HepG2 (cell line): ENCODE measurements at regions not wholly inside any gene's neighbourhood (a gene's known extent, or its start where the extent isn't known, plus 50 kb on each side); places are given as distances from the start of the nearest gene placed in this dataset.

ENCODE experiments used
- AKNA ChIP-seq: sonication (generic); formaldehyde crosslinking; IDR thresholded peaks from 2 replicates; pipeline ENCODE4 v1.4.0; 2020; ENCODE audit warnings: missing genetic modification reagents, borderline replicate concordance
- BHLHE40 ChIP-seq: IDR thresholded peaks from 2 replicates; pipeline ENCODE4 v1.6.1; 2011; ENCODE audit warnings: low read length, improper control_type of control experiment
- EHMT2 ChIP-seq: fragments of 200-600 bp; sonication (generic); IDR thresholded peaks from 2 replicates; pipeline ENCODE4 v1.7.0; 2017; ENCODE audit warnings: antibody characterized with exemption, low read depth, low read length, borderline replicate concordance
- ERF ChIP-seq: IDR thresholded peaks from 2 replicates; pipeline ENCODE4 v1.6.1; 2018; ENCODE audit warnings: missing biosample characterization, missing genetic modification reagents
- FOSL1 ChIP-seq: sonication (generic); formaldehyde crosslinking; IDR thresholded peaks from 2 replicates; pipeline ENCODE4 v1.9.0; 2021; ENCODE audit warnings: missing genetic modification reagents, borderline replicate concordance
- MAFK ChIP-seq, 2 experiments: IDR thresholded peaks in 1 of 2; conservative IDR thresholded peaks in 1 of 2; 2 replicates each; pipeline ENCODE4 v1.6.1; 2011; ENCODE audit warnings: improper control_type of control experiment in 2 of 2, low read length in 2 of 2
- MED8 ChIP-seq: sonication (generic); formaldehyde crosslinking; IDR thresholded peaks from 2 replicates; pipeline ENCODE4 v1.8.1; 2023; ENCODE audit warnings: mild to moderate bottlenecking, missing genetic modification reagents; ENCODE audit not compliant: insufficient replicate concordance
- PAX8 ChIP-seq: sonication (generic); formaldehyde crosslinking; IDR thresholded peaks from 2 replicates; pipeline ENCODE4 v1.8.0; 2022; ENCODE audit warnings: mild to moderate bottlenecking, missing genetic modification reagents, borderline replicate concordance
- SALL1 ChIP-seq: sonication (generic); formaldehyde crosslinking; IDR thresholded peaks from 2 replicates; pipeline ENCODE4 v1.8.0; 2022; ENCODE audit warnings: mild to moderate bottlenecking, missing genetic modification reagents
- SNAI1 ChIP-seq: sonication (generic); formaldehyde crosslinking; IDR thresholded peaks from 2 replicates; pipeline ENCODE4 v1.5.0; 2020; ENCODE audit warnings: mild to moderate bottlenecking, missing genetic modification reagents, borderline replicate concordance
- TBL1XR1 ChIP-seq: fragments of 150-350 bp; IDR thresholded peaks from 2 replicates; pipeline ENCODE4 v1.6.1; 2014; ENCODE audit warnings: borderline replicate concordance, low read length; ENCODE audit not compliant: partially characterized antibody
- TBX3 ChIP-seq: fragments of 450-650 bp; IDR thresholded peaks from 2 replicates; pipeline ENCODE4 v1.6.1; 2017; ENCODE audit warnings: antibody characterized with exemption, mild to moderate bottlenecking, inconsistent platforms, borderline replicate concordance
- ZFP91 ChIP-seq: sonication (generic); formaldehyde crosslinking; IDR thresholded peaks from 2 replicates; pipeline ENCODE4 v1.9.0; 2022; ENCODE audit warnings: missing genetic modification reagents, mild to moderate bottlenecking, borderline replicate concordance
- ZMYM4 ChIP-seq: sonication (generic); formaldehyde crosslinking; IDR thresholded peaks from 2 replicates; pipeline ENCODE4 v1.8.1; 2023; ENCODE audit warnings: mild to moderate bottlenecking, missing genetic modification reagents
- TF ChIP-seq, protein P1 (sequence below): sonication (generic); formaldehyde crosslinking; IDR thresholded peaks from 2 replicates; pipeline ENCODE4 v1.4.0; 2020; ENCODE audit warnings: mild to moderate bottlenecking, missing genetic modification reagents, borderline replicate concordance
- TF ChIP-seq, protein P2 (sequence below): sonication (generic); formaldehyde crosslinking; IDR thresholded peaks from 2 replicates; pipeline ENCODE4 v1.8.1; 2023; ENCODE audit warnings: mild to moderate bottlenecking, missing genetic modification reagents

GRCh38 chr6:113694278-113695077 lies 162.7 kb upstream of the MARCKS start (continued):
- TF ChIP-seq, protein P1, sequence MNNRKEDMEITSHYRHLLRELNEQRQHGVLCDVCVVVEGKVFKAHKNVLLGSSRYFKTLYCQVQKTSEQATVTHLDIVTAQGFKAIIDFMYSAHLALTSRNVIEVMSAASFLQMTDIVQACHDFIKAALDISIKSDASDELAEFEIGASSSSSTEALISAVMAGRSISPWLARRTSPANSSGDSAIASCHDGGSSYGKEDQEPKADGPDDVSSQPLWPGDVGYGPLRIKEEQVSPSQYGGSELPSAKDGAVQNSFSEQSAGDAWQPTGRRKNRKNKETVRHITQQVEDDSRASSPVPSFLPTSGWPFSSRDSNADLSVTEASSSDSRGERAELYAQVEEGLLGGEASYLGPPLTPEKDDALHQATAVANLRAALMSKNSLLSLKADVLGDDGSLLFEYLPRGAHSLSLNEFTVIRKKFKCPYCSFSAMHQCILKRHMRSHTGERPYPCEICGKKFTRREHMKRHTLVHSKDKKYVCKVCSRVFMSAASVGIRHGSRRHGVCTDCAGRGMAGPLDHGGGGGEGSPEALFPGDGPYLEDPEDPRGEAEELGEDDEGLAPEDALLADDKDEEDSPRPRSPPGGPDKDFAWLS (CRISPR knock-in tag), result no peak
- TF ChIP-seq BHLHE40 (peak; percentile 79), ERF (CRISPR knock-in tag) (no peak), SALL1 (no peak), MED8 (CRISPR knock-in tag) (no peak), PAX8 (CRISPR knock-in tag) (no peak), AKNA (no peak), ZFP91 (CRISPR knock-in tag) (no peak), TBX3 (peak; percentile 58; the same call in 1 of the 2 replicates), TBL1XR1 (no peak), SNAI1 (CRISPR knock-in tag) (no peak), MAFK (conservative IDR thresholded peaks at IDR 0.05 in 1 of 2, IDR thresholded peaks at IDR 0.05 in 1 of 2; ENCODE audit: low read length in 2 of 2) (peak; percentile 82 to 86), EHMT2 (no peak), FOSL1 (CRISPR knock-in tag) (no peak), ZMYM4 (CRISPR knock-in tag) (no peak)
- TF ChIP-seq, protein P2, sequence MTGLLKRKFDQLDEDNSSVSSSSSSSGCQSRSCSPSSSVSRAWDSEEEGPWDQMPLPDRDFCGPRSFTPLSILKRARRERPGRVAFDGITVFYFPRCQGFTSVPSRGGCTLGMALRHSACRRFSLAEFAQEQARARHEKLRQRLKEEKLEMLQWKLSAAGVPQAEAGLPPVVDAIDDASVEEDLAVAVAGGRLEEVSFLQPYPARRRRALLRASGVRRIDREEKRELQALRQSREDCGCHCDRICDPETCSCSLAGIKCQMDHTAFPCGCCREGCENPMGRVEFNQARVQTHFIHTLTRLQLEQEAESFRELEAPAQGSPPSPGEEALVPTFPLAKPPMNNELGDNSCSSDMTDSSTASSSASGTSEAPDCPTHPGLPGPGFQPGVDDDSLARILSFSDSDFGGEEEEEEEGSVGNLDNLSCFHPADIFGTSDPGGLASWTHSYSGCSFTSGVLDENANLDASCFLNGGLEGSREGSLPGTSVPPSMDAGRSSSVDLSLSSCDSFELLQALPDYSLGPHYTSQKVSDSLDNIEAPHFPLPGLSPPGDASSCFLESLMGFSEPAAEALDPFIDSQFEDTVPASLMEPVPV (CRISPR knock-in tag), result no peak
